ENCODE measurements at regions not wholly inside any gene's neighbourhood (a gene's known extent, or its start where the extent isn't known, plus 50 kb on each side); places are given as distances from the start of the nearest gene placed in this dataset.
A peak's percentile ranks its signal among the peaks of the same experiment; 100 is the strongest.
"Not testable (repeated sequence)": the region's sequence is repeated elsewhere in the genome, so short reads cannot be mapped to it uniquely, and the experiment has no call there.

- H3K9me3 ChIP-seq (ENCODE audit: control insufficient read depth in 1 of 2, low read length in 2 of 2), result no peaks in the 10 kb centered on the region
- H3K36me3 ChIP-seq (ENCODE audit: control insufficient read depth in 1 of 2, insufficient read depth in 2 of 2, low read length in 2 of 2), result no peaks in the 10 kb centered on the region
- H3K4me3 ChIP-seq (ENCODE audit: low read depth in 1 of 2, low read length in 2 of 2), result no peak overlapping the region
- H3K4me1 ChIP-seq (ENCODE audit: control insufficient read depth in 1 of 2, insufficient read depth in 2 of 2, low read length in 2 of 2), result no peaks in the 10 kb centered on the region
- H3K27me3 ChIP-seq (ENCODE audit: control insufficient read depth in 1 of 2, insufficient read depth in 2 of 2, low read length in 2 of 2), result no peaks in the 10 kb centered on the region
- no peak overlapping the region for H3K9ac ChIP-seq (ENCODE audit: low read depth in 1 of 2, low read length in 2 of 2)
- H3K27ac ChIP-seq (ENCODE audit: low read depth, low read length), result no peak overlapping the region
Measured at GRCh38 chr6:27163834-27164233, 83.7 kb upstream of the PRSS16 start.

GRCh38 chr6:27168108-27168507 lies 79.4 kb upstream of the PRSS16 start:
- Histone ChIP-seq H3K4me3 (ENCODE audit: low read depth in 1 of 2, low read length in 2 of 2) (no peak overlapping the region), H3K27me3 (ENCODE audit: control insufficient read depth in 1 of 2, insufficient read depth in 2 of 2, low read length in 2 of 2) (no peaks in the 10 kb centered on the region), H3K36me3 (ENCODE audit: control insufficient read depth in 1 of 2, insufficient read depth in 2 of 2, low read length in 2 of 2) (no peaks in the 10 kb centered on the region), H3K9me3 (ENCODE audit: control insufficient read depth in 1 of 2, low read length in 2 of 2) (no peaks in the 10 kb centered on the region), H3K27ac (ENCODE audit: low read depth, low read length) (no peak overlapping the region), H3K9ac (ENCODE audit: low read depth in 1 of 2, low read length in 2 of 2) (no peak overlapping the region), H3K4me1 (ENCODE audit: control insufficient read depth in 1 of 2, insufficient read depth in 2 of 2, low read length in 2 of 2) (no peaks in the 10 kb centered on the region)

GRCh38 chr6:27168586-27169443 lies 78.7 kb upstream of the PRSS16 start:
- Histone ChIP-seq H3K4me1 (ENCODE audit: control insufficient read depth in 1 of 2, insufficient read depth in 2 of 2, low read length in 2 of 2) (no peaks in the 10 kb centered on the region), H3K4me3 (ENCODE audit: low read depth in 1 of 2, low read length in 2 of 2) (no peak overlapping the region), H3K36me3 (ENCODE audit: control insufficient read depth in 1 of 2, insufficient read depth in 2 of 2, low read length in 2 of 2) (no peaks in the 10 kb centered on the region), H3K9me3 (ENCODE audit: control insufficient read depth in 1 of 2, low read length in 2 of 2) (no peaks in the 10 kb centered on the region), H3K9ac (ENCODE audit: low read depth in 1 of 2, low read length in 2 of 2) (no peak overlapping the region), H3K27me3 (ENCODE audit: control insufficient read depth in 1 of 2, insufficient read depth in 2 of 2, low read length in 2 of 2) (no peaks in the 10 kb centered on the region), H3K27ac (ENCODE audit: low read depth, low read length) (no peak overlapping the region)

GRCh38 chr6:27172524-27173231 lies 74.8 kb upstream of the PRSS16 start:
- not testable (repeated sequence) for H3K36me3 ChIP-seq (ENCODE audit: control insufficient read depth in 1 of 2, insufficient read depth in 2 of 2, low read length in 2 of 2); H3K27ac ChIP-seq (ENCODE audit: low read depth, low read length); H3K27me3 ChIP-seq (ENCODE audit: control insufficient read depth in 1 of 2, insufficient read depth in 2 of 2, low read length in 2 of 2); H3K4me1 ChIP-seq (ENCODE audit: control insufficient read depth in 1 of 2, insufficient read depth in 2 of 2, low read length in 2 of 2); H3K9me3 ChIP-seq (ENCODE audit: control insufficient read depth in 1 of 2, low read length in 2 of 2); H3K9ac ChIP-seq (ENCODE audit: low read depth in 1 of 2, low read length in 2 of 2); H3K4me3 ChIP-seq (ENCODE audit: low read depth in 1 of 2, low read length in 2 of 2)

GRCh38 chr6:27173232-27173601 lies 74.3 kb upstream of the PRSS16 start:
- not testable (repeated sequence) for H3K27me3 ChIP-seq (ENCODE audit: control insufficient read depth in 1 of 2, insufficient read depth in 2 of 2, low read length in 2 of 2); H3K4me1 ChIP-seq (ENCODE audit: control insufficient read depth in 1 of 2, insufficient read depth in 2 of 2, low read length in 2 of 2); H3K27ac ChIP-seq (ENCODE audit: low read depth, low read length); H3K4me3 ChIP-seq (ENCODE audit: low read depth in 1 of 2, low read length in 2 of 2); H3K9ac ChIP-seq (ENCODE audit: low read depth in 1 of 2, low read length in 2 of 2); H3K36me3 ChIP-seq (ENCODE audit: control insufficient read depth in 1 of 2, insufficient read depth in 2 of 2, low read length in 2 of 2); H3K9me3 ChIP-seq (ENCODE audit: control insufficient read depth in 1 of 2, low read length in 2 of 2)

GRCh38 chr6:27174958-27175357 lies 72.5 kb upstream of the PRSS16 start:
- Histone ChIP-seq H3K27ac (ENCODE audit: low read depth, low read length) (no peak overlapping the region), H3K4me3 (ENCODE audit: low read depth in 1 of 2, low read length in 2 of 2) (no peak overlapping the region), H3K36me3 (ENCODE audit: control insufficient read depth in 1 of 2, insufficient read depth in 2 of 2, low read length in 2 of 2) (no peaks in the 10 kb centered on the region), H3K9me3 (ENCODE audit: control insufficient read depth in 1 of 2, low read length in 2 of 2) (no peaks in the 10 kb centered on the region), H3K4me1 (ENCODE audit: control insufficient read depth in 1 of 2, insufficient read depth in 2 of 2, low read length in 2 of 2) (peaks cover 0 to 10% of the 10 kb centered on the region in 2 donors), H3K9ac (ENCODE audit: low read depth in 1 of 2, low read length in 2 of 2) (no peak overlapping the region), H3K27me3 (ENCODE audit: control insufficient read depth in 1 of 2, insufficient read depth in 2 of 2, low read length in 2 of 2) (no peaks in the 10 kb centered on the region)

- no peak overlapping the region for H3K4me3 ChIP-seq (ENCODE audit: low read depth in 1 of 2, low read length in 2 of 2)
Measured at GRCh38 chr6:27176096-27176495, 71.4 kb upstream of the PRSS16 start.

GRCh38 chr6:27176523-27177484 lies 70.7 kb upstream of the PRSS16 start:
- Histone ChIP-seq H3K9ac (ENCODE audit: low read depth in 1 of 2, low read length in 2 of 2) (peak overlapping the region; percentile 87 to 98), H3K36me3 (ENCODE audit: control insufficient read depth in 1 of 2, insufficient read depth in 2 of 2, low read length in 2 of 2) (no peaks in the 10 kb centered on the region), H3K27ac (ENCODE audit: low read depth, low read length) (no peak overlapping the region), H3K9me3 (ENCODE audit: control insufficient read depth in 1 of 2, low read length in 2 of 2) (no peaks in the 10 kb centered on the region), H3K4me3 (ENCODE audit: low read depth in 1 of 2, low read length in 2 of 2) (peak overlapping the region; percentile 94 to 99), H3K4me1 (ENCODE audit: control insufficient read depth in 1 of 2, insufficient read depth in 2 of 2, low read length in 2 of 2) (peaks cover 0 to 10% of the 10 kb centered on the region in 2 donors), H3K27me3 (ENCODE audit: control insufficient read depth in 1 of 2, insufficient read depth in 2 of 2, low read length in 2 of 2) (no peaks in the 10 kb centered on the region)

More at GRCh38 chr6:27176096-27176495, 71.4 kb upstream of the PRSS16 start:
- no peak overlapping the region for H3K9ac ChIP-seq (ENCODE audit: low read depth in 1 of 2, low read length in 2 of 2)
- no peaks in the 10 kb centered on the region for H3K9me3 ChIP-seq (ENCODE audit: control insufficient read depth in 1 of 2, low read length in 2 of 2)
- no peaks in the 10 kb centered on the region for H3K36me3 ChIP-seq (ENCODE audit: control insufficient read depth in 1 of 2, insufficient read depth in 2 of 2, low read length in 2 of 2)
- H3K4me1 ChIP-seq (ENCODE audit: control insufficient read depth in 1 of 2, insufficient read depth in 2 of 2, low read length in 2 of 2), result peaks cover 0 to 10% of the 10 kb centered on the region in 2 donors
- no peaks in the 10 kb centered on the region for H3K27me3 ChIP-seq (ENCODE audit: control insufficient read depth in 1 of 2, insufficient read depth in 2 of 2, low read length in 2 of 2)
- H3K27ac ChIP-seq (ENCODE audit: low read depth, low read length), result no peak overlapping the region

- no peaks in the 10 kb centered on the region for H3K9me3 ChIP-seq (ENCODE audit: control insufficient read depth in 1 of 2, low read length in 2 of 2)
- H3K4me3 ChIP-seq (ENCODE audit: low read depth in 1 of 2, low read length in 2 of 2), result peak overlapping the region; percentile 94 to 99
- H3K27me3 ChIP-seq (ENCODE audit: control insufficient read depth in 1 of 2, insufficient read depth in 2 of 2, low read length in 2 of 2), result no peaks in the 10 kb centered on the region
- H3K9ac ChIP-seq (ENCODE audit: low read depth in 1 of 2, low read length in 2 of 2), result peak overlapping the region; percentile 87 to 98
- peaks cover 0 to 10% of the 10 kb centered on the region in 2 donors for H3K4me1 ChIP-seq (ENCODE audit: control insufficient read depth in 1 of 2, insufficient read depth in 2 of 2, low read length in 2 of 2)
- H3K27ac ChIP-seq (ENCODE audit: low read depth, low read length), result peak overlapping the region; percentile 17
- H3K36me3 ChIP-seq (ENCODE audit: control insufficient read depth in 1 of 2, insufficient read depth in 2 of 2, low read length in 2 of 2), result no peaks in the 10 kb centered on the region
Measured at GRCh38 chr6:27177485-27178406, 69.8 kb upstream of the PRSS16 start.

Measured in duodenal mucosa (tissue), 2 donors.